H1 (cell line): ENCODE measurements at regions not wholly inside any gene's neighbourhood (a gene's known extent, or its start where the extent isn't known, plus 50 kb on each side); places are given as distances from the start of the nearest gene placed in this dataset.

Experiments
- KDM5A ChIP-seq: fragments of 200-600 bp; IDR thresholded peaks from 2 replicates; pipeline ENCODE4 v1.7.1; 2012; ENCODE audit warnings: mild to moderate bottlenecking, low read length, inconsistent platforms, mixed read lengths
- TF ChIP-seq, protein P1 (sequence below): IDR thresholded peaks from 2 replicates; pipeline ENCODE4 v1.6.1; 2012; ENCODE audit warnings: low read length, inconsistent platforms

DNA sequence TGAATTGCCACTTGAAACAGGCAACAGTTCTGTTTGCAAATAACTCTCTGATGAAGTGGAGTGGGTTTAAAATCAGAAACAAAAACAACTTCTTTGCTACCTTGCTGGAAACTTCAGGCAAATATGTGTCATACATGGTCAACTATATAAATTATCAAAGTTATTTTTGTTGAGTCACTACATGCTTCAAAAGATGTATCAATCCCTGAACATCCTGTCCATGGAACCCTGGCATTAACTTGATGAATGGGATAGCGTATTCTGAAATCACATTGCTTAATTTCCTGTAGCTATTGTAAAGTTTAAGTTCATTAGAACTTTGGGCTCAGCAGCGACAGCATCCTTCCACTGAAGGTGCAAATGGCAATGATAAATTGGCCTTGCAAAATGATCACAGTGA lies 213.6 kb upstream of the MAF start (continued):
- TF ChIP-seq, protein P1, sequence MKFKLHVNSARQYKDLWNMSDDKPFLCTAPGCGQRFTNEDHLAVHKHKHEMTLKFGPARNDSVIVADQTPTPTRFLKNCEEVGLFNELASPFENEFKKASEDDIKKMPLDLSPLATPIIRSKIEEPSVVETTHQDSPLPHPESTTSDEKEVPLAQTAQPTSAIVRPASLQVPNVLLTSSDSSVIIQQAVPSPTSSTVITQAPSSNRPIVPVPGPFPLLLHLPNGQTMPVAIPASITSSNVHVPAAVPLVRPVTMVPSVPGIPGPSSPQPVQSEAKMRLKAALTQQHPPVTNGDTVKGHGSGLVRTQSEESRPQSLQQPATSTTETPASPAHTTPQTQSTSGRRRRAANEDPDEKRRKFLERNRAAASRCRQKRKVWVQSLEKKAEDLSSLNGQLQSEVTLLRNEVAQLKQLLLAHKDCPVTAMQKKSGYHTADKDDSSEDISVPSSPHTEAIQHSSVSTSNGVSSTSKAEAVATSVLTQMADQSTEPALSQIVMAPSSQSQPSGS, result no peak
- TF ChIP-seq KDM5A, result no peak
- TF ChIP-seq, all 59 proteins: peak for 0
